Panc1 (cell line): ENCODE measurements at regions not wholly inside any gene's neighbourhood (a gene's known extent, or its start where the extent isn't known, plus 50 kb on each side); places are given as distances from the start of the nearest gene placed in this dataset.

Experiments
- ATAC-seq: fragments of 200-7000 bp; cut with Tn5 transposase; 2 replicates; pipeline ENCODE4 v1.9.1; 2020; ENCODE audit warnings: mild to moderate bottlenecking, moderate library complexity
- BruUV-seq: library from RNA; stranded (reverse); fragments of 400-500 nt; replicated peaks from 2 replicates; lab custom pipeline; 2021; lab: Mats Ljungman, UMichigan
- CTCF ChIA-PET: fragments of 300-600 bp; sonication (Branson Sonifier 250); formaldehyde crosslinking; loops from one replicate; lab custom pipeline; 2022; ENCODE audit warnings: antibody characterized with exemption; lab: Charles Lee
- POLR2A ChIA-PET: fragments of 300-600 bp; sonication (Branson Sonifier 250); formaldehyde crosslinking; loops from one replicate; lab custom pipeline; 2022; ENCODE audit warnings: antibody characterized with exemption; lab: Charles Lee
- DNase-seq: peaks from one replicate; pipeline ENCODE4 v3.0.0-alpha.2; 2010; ENCODE audit warnings: low read depth, low spot score
- H3K27ac ChIP-seq: 2 replicates; pipeline ENCODE4 v1.5.1; 2011; ENCODE audit warnings: mild to moderate bottlenecking, low read length, inconsistent platforms
- H3K27me3 ChIP-seq: fragments of 200-500 bp; sonication (Bioruptor generic); 2 replicates; pipeline ENCODE4 v1.6.0; 2014; ENCODE audit warnings: low read length, inconsistent platforms; ENCODE audit not compliant: control insufficient read depth, insufficient read depth
- H3K36me3 ChIP-seq: fragments of 200-500 bp; sonication (Bioruptor generic); 2 replicates; pipeline ENCODE4 v1.5.1; 2014; ENCODE audit warnings: inconsistent platforms, mild to moderate bottlenecking, low read length, moderate library complexity; ENCODE audit not compliant: control insufficient read depth, insufficient read depth
- H3K4me1 ChIP-seq: 2 replicates; pipeline ENCODE4 v1.5.1; 2011; ENCODE audit warnings: inconsistent platforms, mild to moderate bottlenecking, low read length, moderate library complexity; ENCODE audit not compliant: control insufficient read depth, insufficient read depth
- H3K4me3 ChIP-seq, 2 experiments: 2 replicates each; pipeline ENCODE4 v1.5.1; 2011 to 2012; ENCODE audit warnings: low read depth in 2 of 2, low read length in 2 of 2, mild to moderate bottlenecking in 2 of 2, inconsistent platforms in 1 of 2, moderate library complexity in 1 of 2
- H3K9me3 ChIP-seq: fragments of 200-500 bp; sonication (Bioruptor generic); 2 replicates; pipeline ENCODE4 v1.5.1; 2014; ENCODE audit warnings: low read depth, mild to moderate bottlenecking, inconsistent platforms, low read length, moderate library complexity; ENCODE audit not compliant: control insufficient read depth, insufficient read depth
- CTCF ChIP-seq: fragments of 450-650 bp; IDR thresholded peaks from 2 replicates; pipeline ENCODE4 v1.5.1; 2017; ENCODE audit warnings: mild to moderate bottlenecking
- POLR2AphosphoS5 ChIP-seq: IDR thresholded peaks from 2 replicates; pipeline ENCODE4 v1.6.1; 2012; ENCODE audit warnings: mild to moderate bottlenecking, low read depth, low read length, moderate library complexity
- SIN3A ChIP-seq: IDR thresholded peaks from 2 replicates; pipeline ENCODE4 v1.6.1; 2012; ENCODE audit warnings: low read depth, mild to moderate bottlenecking, low read length, moderate library complexity, borderline replicate concordance; ENCODE audit not compliant: insufficient read depth
- TCF7L2 ChIP-seq: IDR thresholded peaks from 2 replicates; pipeline ENCODE4 v1.6.1; 2011; ENCODE audit warnings: mild to moderate bottlenecking, low read depth, low read length, inconsistent platforms
- in situ Hi-C: cut with HindIII; loops from 2 replicates; pipeline ENCODE4 v1.10.0; 2016; ENCODE audit warnings: low sequenced_read_pairs, low pct_unique_long_range_greater_than_20kb
- intact Hi-C: fragments of 100-400 bp; cut with micrococcal nuclease; formaldehyde crosslinking; loops from one replicate; pipeline ENCODE4 v1.10.0; 2022; ENCODE audit not compliant: unreplicated experiment
- TF ChIP-seq, protein P1 (sequence below), 2 experiments: IDR thresholded peaks; 2 replicates each; pipeline ENCODE4 v1.6.1; 2011 to 2012; ENCODE audit warnings: low read depth in 2 of 2, control low read depth in 1 of 2, low read length in 1 of 2, mild to moderate bottlenecking in 1 of 2, moderate library complexity in 1 of 2; ENCODE audit not compliant: insufficient read depth in 1 of 2

- intact Hi-C loops: no loop called here
- ATAC-seq: peak; percentile 27; the same call in 1 of the 2 replicates
- Histone ChIP-seq H3K27me3 (no peaks in the 10 kb centered on the region), H3K9me3 (no peaks in the 10 kb centered on the region), H3K27ac (no peak overlapping the region), H3K36me3 (no peaks in the 10 kb centered on the region), H3K4me1 (no peaks in the 10 kb centered on the region), H3K4me3 (no peak overlapping the region)
- ChIA-PET CTCF (no interaction called here), POLR2A (no interaction called here)
- in situ Hi-C loops: no loop called here
- DNase-seq: no peak
- no peak for TF ChIP-seq SIN3A
- TF ChIP-seq, protein P1, sequence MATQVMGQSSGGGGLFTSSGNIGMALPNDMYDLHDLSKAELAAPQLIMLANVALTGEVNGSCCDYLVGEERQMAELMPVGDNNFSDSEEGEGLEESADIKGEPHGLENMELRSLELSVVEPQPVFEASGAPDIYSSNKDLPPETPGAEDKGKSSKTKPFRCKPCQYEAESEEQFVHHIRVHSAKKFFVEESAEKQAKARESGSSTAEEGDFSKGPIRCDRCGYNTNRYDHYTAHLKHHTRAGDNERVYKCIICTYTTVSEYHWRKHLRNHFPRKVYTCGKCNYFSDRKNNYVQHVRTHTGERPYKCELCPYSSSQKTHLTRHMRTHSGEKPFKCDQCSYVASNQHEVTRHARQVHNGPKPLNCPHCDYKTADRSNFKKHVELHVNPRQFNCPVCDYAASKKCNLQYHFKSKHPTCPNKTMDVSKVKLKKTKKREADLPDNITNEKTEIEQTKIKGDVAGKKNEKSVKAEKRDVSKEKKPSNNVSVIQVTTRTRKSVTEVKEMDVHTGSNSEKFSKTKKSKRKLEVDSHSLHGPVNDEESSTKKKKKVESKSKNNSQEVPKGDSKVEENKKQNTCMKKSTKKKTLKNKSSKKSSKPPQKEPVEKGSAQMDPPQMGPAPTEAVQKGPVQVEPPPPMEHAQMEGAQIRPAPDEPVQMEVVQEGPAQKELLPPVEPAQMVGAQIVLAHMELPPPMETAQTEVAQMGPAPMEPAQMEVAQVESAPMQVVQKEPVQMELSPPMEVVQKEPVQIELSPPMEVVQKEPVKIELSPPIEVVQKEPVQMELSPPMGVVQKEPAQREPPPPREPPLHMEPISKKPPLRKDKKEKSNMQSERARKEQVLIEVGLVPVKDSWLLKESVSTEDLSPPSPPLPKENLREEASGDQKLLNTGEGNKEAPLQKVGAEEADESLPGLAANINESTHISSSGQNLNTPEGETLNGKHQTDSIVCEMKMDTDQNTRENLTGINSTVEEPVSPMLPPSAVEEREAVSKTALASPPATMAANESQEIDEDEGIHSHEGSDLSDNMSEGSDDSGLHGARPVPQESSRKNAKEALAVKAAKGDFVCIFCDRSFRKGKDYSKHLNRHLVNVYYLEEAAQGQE (IDR thresholded peaks at IDR 0.05; ENCODE audit: insufficient read depth in 1 of 2, low read depth in 2 of 2, low read length in 1 of 2): no peak
- TF ChIP-seq POLR2AphosphoS5: no peak
- no peak for TF ChIP-seq TCF7L2
- no peak for TF ChIP-seq CTCF
- no TSS peak for BruUV-seq
Measured at GRCh38 chr2:128406736-128407554, 88.3 kb upstream of the HS6ST1 start.

GRCh38 chr2:128408349-128409305 is 90.0 kb upstream of the HS6ST1 start:
- in situ Hi-C loops (no loop called here), intact Hi-C loops (no loop called here)
- ChIA-PET CTCF (no interaction called here), POLR2A (no interaction called here)
- no peaks in the 10 kb centered on the region for H3K27me3 ChIP-seq
- DNase-seq: no peak
- no peaks in the 10 kb centered on the region for H3K9me3 ChIP-seq
- no peaks in the 10 kb centered on the region for H3K4me1 ChIP-seq
- ATAC-seq: no peak
- no peak overlapping the region for H3K27ac ChIP-seq
- TF ChIP-seq TCF7L2 (no peak), CTCF (no peak), POLR2AphosphoS5 (no peak), SIN3A (no peak)
- TF ChIP-seq, protein P1 (IDR thresholded peaks at IDR 0.05; ENCODE audit: insufficient read depth in 1 of 2, low read depth in 2 of 2, low read length in 1 of 2): no peak
- no TSS peak for BruUV-seq
- no peak overlapping the region for H3K4me3 ChIP-seq
- no peaks in the 10 kb centered on the region for H3K36me3 ChIP-seq
